ENCODE measurements at regions not wholly inside any gene's neighbourhood (a gene's known extent, or its start where the extent isn't known, plus 50 kb on each side); places are given as distances from the start of the nearest gene placed in this dataset.

- WGBS, 3 donors = 94 to 95% (median 94%) methylated on average over 2 of the region's 2 CpGs
- intact Hi-C loops (cut with DNase I) = no loop called here
- no peak overlapping the region for H3K27ac ChIP-seq
- no peaks in the 10 kb centered on the region for H3K4me1 ChIP-seq
- no peak for TF ChIP-seq CTCF (IDR thresholded peaks at IDR 0.05)
- H3K9me3 ChIP-seq = no peaks in the 10 kb centered on the region
- DNase-seq = no peak
- no peak overlapping the region for H3K4me3 ChIP-seq
- peaks cover 0 to 5% (median 0%) of the 10 kb centered on the region in 3 donors for H3K27me3 ChIP-seq (ENCODE audit: insufficient read depth in 3 of 3, low read length in 2 of 3)
- no peaks in the 10 kb centered on the region for H3K36me3 ChIP-seq (ENCODE audit: insufficient read depth in 1 of 2, low read depth in 1 of 2)
- no peak for ATAC-seq
Measured at GRCh38 chr12:58357511-58357910, 416.1 kb downstream of the ATP23 start.

DNA sequence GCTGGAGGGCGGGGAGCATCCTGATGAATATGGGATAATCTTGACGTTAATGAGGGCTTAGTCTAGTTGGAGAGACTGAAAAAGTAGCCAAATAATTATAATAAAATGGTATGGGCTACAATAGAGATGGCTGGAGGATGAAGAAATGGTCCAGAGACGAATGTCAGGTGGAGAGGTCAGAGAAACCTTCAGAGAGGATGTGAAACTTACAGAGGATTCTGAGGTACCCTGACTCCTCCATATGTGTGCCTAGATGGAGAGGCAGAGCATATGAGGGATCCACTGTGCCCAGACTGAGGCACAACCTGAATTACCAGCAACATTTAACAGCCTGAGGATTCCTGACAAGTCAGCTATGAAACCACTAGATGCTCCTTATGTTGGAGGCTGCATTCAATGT is 417.0 kb downstream of the ATP23 start:
- Histone ChIP-seq H3K36me3 (ENCODE audit: insufficient read depth in 1 of 2, low read depth in 1 of 2) (no peaks in the 10 kb centered on the region), H3K4me1 (no peaks in the 10 kb centered on the region), H3K27me3 (ENCODE audit: insufficient read depth in 3 of 3, low read length in 2 of 3) (peaks cover 0 to 5% (median 0%) of the 10 kb centered on the region in 3 donors), H3K4me3 (no peak overlapping the region), H3K9me3 (no peaks in the 10 kb centered on the region), H3K27ac (no peak overlapping the region)
- intact Hi-C loops (cut with DNase I) = no loop called here
- ATAC-seq (no peak), DNase-seq (no peak)
- 79 to 81% (median 79%) methylated on average over 3 of the region's 3 CpGs for WGBS, 3 donors
- TF ChIP-seq CTCF (IDR thresholded peaks at IDR 0.05) = no peak

- DNase-seq (peak in 1 of 2 donors; percentile 9), ATAC-seq (no peak)
- WGBS, 3 donors = 54 to 71% (median 59%) methylated on average over 8 of the region's 8 CpGs
- intact Hi-C loops (cut with DNase I) = no loop called here
- TF ChIP-seq CTCF (IDR thresholded peaks at IDR 0.05) = no peak
- Histone ChIP-seq H3K4me3 (no peak overlapping the region), H3K9me3 (no peaks in the 10 kb centered on the region), H3K4me1 (no peaks in the 10 kb centered on the region), H3K36me3 (ENCODE audit: insufficient read depth in 1 of 2, low read depth in 1 of 2) (no peaks in the 10 kb centered on the region), H3K27ac (no peak overlapping the region), H3K27me3 (ENCODE audit: insufficient read depth in 3 of 3, low read length in 2 of 3) (peaks cover 0 to 5% (median 0%) of the 10 kb centered on the region in 3 donors)
Measured at GRCh38 chr12:58359084-58359483, 417.7 kb downstream of the ATP23 start.

DNA sequence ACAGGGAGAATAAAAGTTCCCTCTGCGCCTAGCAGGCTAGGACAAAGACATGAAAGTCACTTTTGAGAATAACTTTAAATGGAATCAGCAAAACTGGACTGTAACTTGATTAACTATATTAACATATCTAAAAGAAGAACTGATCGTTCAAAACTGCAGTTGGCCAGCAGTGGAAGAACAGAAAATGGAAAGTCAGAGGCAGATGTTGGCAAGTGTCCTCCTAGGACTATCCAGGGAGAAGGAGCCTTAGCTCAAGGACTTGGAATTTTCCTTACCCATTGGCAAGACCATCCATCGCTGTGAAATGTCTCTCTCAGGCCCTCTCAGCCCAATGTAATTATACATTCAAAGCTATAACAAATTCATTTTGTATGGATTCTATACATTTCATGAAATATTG is 419.7 kb downstream of the ATP23 start:
- peaks cover 0 to 3% (median 0%) of the 10 kb centered on the region in 3 donors for H3K27me3 ChIP-seq (ENCODE audit: insufficient read depth in 3 of 3, low read length in 2 of 3)
- intact Hi-C loops (cut with DNase I) = no loop called here
- no peaks in the 10 kb centered on the region for H3K36me3 ChIP-seq (ENCODE audit: insufficient read depth in 1 of 2, low read depth in 1 of 2)
- WGBS, 3 donors = 68 to 75% (median 69%) methylated on average over 3 of the region's 3 CpGs
- no peak for ATAC-seq
- no peaks in the 10 kb centered on the region for H3K4me1 ChIP-seq
- no peak for DNase-seq
- no peak overlapping the region for H3K4me3 ChIP-seq
- no peaks in the 10 kb centered on the region for H3K9me3 ChIP-seq
- no peak for TF ChIP-seq CTCF (IDR thresholded peaks at IDR 0.05)
- H3K27ac ChIP-seq = no peak overlapping the region

GRCh38 chr12:58363971-58364370 is 422.6 kb downstream of the ATP23 start:
- Histone ChIP-seq H3K9me3 (no peaks in the 10 kb centered on the region), H3K4me3 (no peak overlapping the region), H3K27ac (no peak overlapping the region), H3K27me3 (ENCODE audit: insufficient read depth in 3 of 3, low read length in 2 of 3) (peaks cover 0 to 3% (median 0%) of the 10 kb centered on the region in 3 donors), H3K36me3 (ENCODE audit: insufficient read depth in 1 of 2, low read depth in 1 of 2) (no peaks in the 10 kb centered on the region), H3K4me1 (no peaks in the 10 kb centered on the region)
- no peak for TF ChIP-seq CTCF (IDR thresholded peaks at IDR 0.05)
- DNase-seq = no peak
- no peak for ATAC-seq
- intact Hi-C loops (cut with DNase I) = no loop called here
